Loucy (cell line): ENCODE measurements at regions not wholly inside any gene's neighbourhood (a gene's known extent, or its start where the extent isn't known, plus 50 kb on each side); places are given as distances from the start of the nearest gene placed in this dataset.

Experiments
- H2AFZ ChIP-seq: fragments of 200-600 bp; sonication (generic); 2 replicates; pipeline ENCODE4 v1.6.0; 2016; ENCODE audit warnings: antibody characterized with exemption, mild to moderate bottlenecking, low read length, moderate library complexity
- H3F3A ChIP-seq: fragments of 200-600 bp; 2 replicates; pipeline ENCODE4 v1.6.0; 2016; ENCODE audit warnings: antibody characterized with exemption, low read depth, mild to moderate bottlenecking
- H3K27me3 ChIP-seq: fragments of 200-600 bp; sonication (generic); 2 replicates; pipeline ENCODE4 v1.6.1; 2014; ENCODE audit warnings: low read length, mild to moderate bottlenecking; ENCODE audit not compliant: insufficient read depth, poor library complexity, severe bottlenecking
- H3K36me3 ChIP-seq: fragments of 200-600 bp; sonication (generic); 2 replicates; pipeline ENCODE4 v1.6.1; 2016; ENCODE audit warnings: low read length; ENCODE audit not compliant: insufficient read depth
- H3K4me1 ChIP-seq: fragments of 200-600 bp; sonication (generic); 2 replicates; pipeline ENCODE4 v1.5.1; 2014; ENCODE audit warnings: low read length, mild to moderate bottlenecking; ENCODE audit not compliant: insufficient read depth, poor library complexity, severe bottlenecking
- H3K4me2 ChIP-seq: fragments of 200-600 bp; sonication (generic); 2 replicates; pipeline ENCODE4 v1.6.0; 2014; ENCODE audit warnings: antibody characterized with exemption, low read length, low read depth, mild to moderate bottlenecking; ENCODE audit not compliant: poor library complexity, severe bottlenecking
- H3K4me3 ChIP-seq: fragments of 200-600 bp; sonication (generic); 2 replicates; pipeline ENCODE4 v1.5.1; 2014; ENCODE audit warnings: low read length, mild to moderate bottlenecking, mixed read lengths; ENCODE audit not compliant: poor library complexity, severe bottlenecking
- H3K79me2 ChIP-seq: fragments of 200-600 bp; sonication (generic); 2 replicates; pipeline ENCODE4 v1.6.1; 2014; ENCODE audit warnings: low read length; ENCODE audit not compliant: insufficient read depth
- H3K9ac ChIP-seq: fragments of 200-600 bp; sonication (generic); 2 replicates; pipeline ENCODE4 v1.6.0; 2014; ENCODE audit warnings: mild to moderate bottlenecking, low read depth, low read length, moderate library complexity; ENCODE audit not compliant: poor library complexity, severe bottlenecking
- H3K9me2 ChIP-seq: fragments of 200-600 bp; sonication (generic); replicated peaks from 2 replicates; pipeline ENCODE4 v1.6.1; 2016; ENCODE audit warnings: low read depth, low read length, mixed read lengths
- H3K9me3 ChIP-seq: fragments of 200-600 bp; sonication (generic); 2 replicates; pipeline ENCODE4 v1.6.1; 2014; ENCODE audit warnings: mild to moderate bottlenecking, antibody characterized with exemption, low read length, low read depth; ENCODE audit not compliant: insufficient read depth
- H4K20me1 ChIP-seq: fragments of 200-600 bp; sonication (generic); 2 replicates; pipeline ENCODE4 v1.6.0; 2014; ENCODE audit warnings: antibody characterized with exemption, low read length, mild to moderate bottlenecking; ENCODE audit not compliant: insufficient read depth, poor library complexity, severe bottlenecking
- EZH2phosphoT487 ChIP-seq: fragments of 200-600 bp; IDR thresholded peaks from 2 replicates; pipeline ENCODE4 v1.6.1; 2018; ENCODE audit warnings: antibody characterized with exemption, mild to moderate bottlenecking, moderate library complexity, borderline replicate concordance
- TF ChIP-seq, protein P1 (sequence below): fragments of 200-600 bp; sonication (generic); conservative IDR thresholded peaks from 2 replicates; pipeline ENCODE4 v1.5.1; 2014; ENCODE audit warnings: mild to moderate bottlenecking, antibody characterized with exemption, low read length

DNA sequence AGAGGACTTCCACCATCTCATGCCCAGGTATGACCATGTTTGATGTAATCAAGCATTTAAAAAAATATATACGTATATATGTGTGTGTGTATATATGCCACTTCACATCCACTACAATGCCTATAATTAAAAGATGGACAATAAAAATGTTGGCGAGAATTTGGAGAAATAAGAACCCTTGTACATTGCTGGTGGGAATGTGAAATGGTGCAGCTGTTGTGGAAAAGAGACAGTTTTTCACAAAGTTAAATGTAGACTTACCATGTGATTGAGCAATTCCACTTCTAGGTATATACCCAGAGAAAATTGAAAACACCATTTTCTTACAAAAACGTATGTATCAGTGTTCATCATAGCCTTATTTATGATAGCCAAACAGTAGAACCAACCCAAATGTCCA, 229.2 kb upstream of the WWC1 start:
- Histone ChIP-seq H3K9me3 (no peaks in the 10 kb centered on the region), H3K4me1 (peaks cover 3% of the 10 kb centered on the region), H3K9me2 (no peaks in the 10 kb centered on the region), H3K79me2 (no peaks in the 10 kb centered on the region), H3F3A (no peaks in the 10 kb centered on the region), H3K4me3 (no peak overlapping the region), H3K36me3 (no peaks in the 10 kb centered on the region), H3K4me2 (no peak overlapping the region), H4K20me1 (no peaks in the 10 kb centered on the region), H3K9ac (no peak overlapping the region), H3K27me3 (no peaks in the 10 kb centered on the region), H2AFZ (no peak overlapping the region)
- TF ChIP-seq EZH2phosphoT487: no peak
- TF ChIP-seq, protein P1, sequence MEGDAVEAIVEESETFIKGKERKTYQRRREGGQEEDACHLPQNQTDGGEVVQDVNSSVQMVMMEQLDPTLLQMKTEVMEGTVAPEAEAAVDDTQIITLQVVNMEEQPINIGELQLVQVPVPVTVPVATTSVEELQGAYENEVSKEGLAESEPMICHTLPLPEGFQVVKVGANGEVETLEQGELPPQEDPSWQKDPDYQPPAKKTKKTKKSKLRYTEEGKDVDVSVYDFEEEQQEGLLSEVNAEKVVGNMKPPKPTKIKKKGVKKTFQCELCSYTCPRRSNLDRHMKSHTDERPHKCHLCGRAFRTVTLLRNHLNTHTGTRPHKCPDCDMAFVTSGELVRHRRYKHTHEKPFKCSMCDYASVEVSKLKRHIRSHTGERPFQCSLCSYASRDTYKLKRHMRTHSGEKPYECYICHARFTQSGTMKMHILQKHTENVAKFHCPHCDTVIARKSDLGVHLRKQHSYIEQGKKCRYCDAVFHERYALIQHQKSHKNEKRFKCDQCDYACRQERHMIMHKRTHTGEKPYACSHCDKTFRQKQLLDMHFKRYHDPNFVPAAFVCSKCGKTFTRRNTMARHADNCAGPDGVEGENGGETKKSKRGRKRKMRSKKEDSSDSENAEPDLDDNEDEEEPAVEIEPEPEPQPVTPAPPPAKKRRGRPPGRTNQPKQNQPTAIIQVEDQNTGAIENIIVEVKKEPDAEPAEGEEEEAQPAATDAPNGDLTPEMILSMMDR: no peak

DNA sequence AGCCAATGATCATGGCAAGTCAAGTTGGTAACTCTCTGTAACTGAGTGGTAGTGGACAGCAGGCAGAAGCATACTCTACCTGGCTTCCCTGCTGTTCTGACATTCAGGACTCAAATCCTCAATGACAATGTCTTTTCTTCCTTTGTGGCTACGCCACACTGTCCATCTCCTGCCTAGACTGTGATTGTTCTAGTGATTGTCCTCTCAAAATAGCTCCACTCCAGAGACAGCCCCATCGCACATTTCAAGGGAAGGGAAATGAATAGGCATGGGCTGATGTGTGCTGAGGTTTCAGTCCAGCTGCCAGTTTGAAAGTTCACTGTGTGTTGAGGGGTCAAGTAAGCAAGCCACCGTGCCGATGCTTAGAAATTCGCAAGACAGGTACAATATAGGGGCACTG, 227.0 kb upstream of the WWC1 start:
- Histone ChIP-seq H3K9me3 (no peaks in the 10 kb centered on the region), H2AFZ (0 out of 2 replicates have a peak overlapping the region, but pooled peaks have one; percentile 8), H3K27me3 (no peaks in the 10 kb centered on the region), H4K20me1 (no peaks in the 10 kb centered on the region), H3F3A (no peaks in the 10 kb centered on the region), H3K4me2 (peak overlapping the region; percentile 29), H3K4me3 (no peak overlapping the region), H3K79me2 (no peaks in the 10 kb centered on the region), H3K9me2 (no peaks in the 10 kb centered on the region), H3K36me3 (no peaks in the 10 kb centered on the region), H3K4me1 (peaks cover 3% of the 10 kb centered on the region), H3K9ac (no peak overlapping the region)
- TF ChIP-seq EZH2phosphoT487: no peak
- TF ChIP-seq, protein P1: no peak

DNA sequence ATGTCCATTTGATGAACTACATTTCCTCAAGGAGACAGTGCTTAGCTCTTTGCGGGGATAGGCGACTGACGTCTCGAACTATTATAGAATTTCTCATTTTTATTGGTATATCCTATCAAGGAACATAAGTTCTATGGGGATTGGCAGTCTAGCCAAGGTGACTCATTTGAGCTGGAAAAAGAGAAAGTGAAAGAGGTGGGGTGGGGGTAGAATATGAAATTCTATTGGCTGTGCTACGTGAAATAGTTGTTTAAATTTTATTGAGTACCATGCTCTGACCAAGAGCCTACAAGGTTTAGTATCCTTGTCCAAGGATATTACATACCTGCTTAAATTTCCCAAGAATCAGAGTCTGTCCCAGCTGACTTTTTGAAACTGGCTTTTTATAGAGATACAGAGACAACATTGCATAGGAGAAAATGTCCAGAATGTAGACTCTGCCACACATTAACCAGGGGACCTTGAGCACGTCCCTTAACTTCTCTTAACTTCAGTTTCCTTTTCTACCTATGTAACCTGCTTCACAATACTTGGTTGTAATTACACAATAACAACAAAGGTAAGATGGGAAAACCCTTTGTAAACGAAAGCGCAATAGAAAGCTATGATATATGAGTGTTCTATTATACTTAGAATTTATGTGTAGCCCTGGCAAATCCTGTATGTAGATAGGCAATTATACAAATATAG, 226.4 kb upstream of the WWC1 start:
- H3K9ac ChIP-seq: no peak overlapping the region
- peak overlapping the region; percentile 29 for H3K4me2 ChIP-seq
- no peaks in the 10 kb centered on the region for H3F3A ChIP-seq
- H2AFZ ChIP-seq: peak overlapping the region; percentile 43; the same call in 1 of the 2 replicates
- H3K4me3 ChIP-seq: peak overlapping the region; percentile 11
- peaks cover 3% of the 10 kb centered on the region for H3K4me1 ChIP-seq
- no peaks in the 10 kb centered on the region for H3K36me3 ChIP-seq
- H3K9me2 ChIP-seq: no peaks in the 10 kb centered on the region
- no peaks in the 10 kb centered on the region for H3K9me3 ChIP-seq
- no peak for TF ChIP-seq EZH2phosphoT487
- TF ChIP-seq, protein P1: no peak
- no peaks in the 10 kb centered on the region for H3K27me3 ChIP-seq
- H4K20me1 ChIP-seq: no peaks in the 10 kb centered on the region
- H3K79me2 ChIP-seq: no peaks in the 10 kb centered on the region
